ENCODE measurements at regions not wholly inside any gene's neighbourhood (a gene's known extent, or its start where the extent isn't known, plus 50 kb on each side); places are given as distances from the start of the nearest gene placed in this dataset.

DNA sequence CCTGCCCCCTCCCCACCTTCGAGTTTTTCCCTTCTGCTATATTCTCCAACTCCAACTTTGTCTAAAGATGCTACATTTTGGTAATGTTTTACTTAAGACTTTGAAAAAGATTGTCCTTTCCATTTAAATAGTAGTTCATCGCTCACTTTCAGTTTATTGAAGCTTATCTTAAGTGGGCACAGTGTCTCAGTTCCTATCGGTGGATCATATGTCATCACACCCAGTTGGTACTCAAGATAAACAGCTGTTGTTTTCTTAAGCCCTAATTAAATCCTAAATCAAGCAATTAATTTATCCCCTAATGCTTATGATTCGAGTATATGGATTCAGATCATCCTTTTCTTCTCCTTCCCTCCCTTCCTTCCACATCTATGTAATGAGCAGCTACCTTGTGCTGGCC, 210.7 kb downstream of the TLE3 start:
- H3K4me3 ChIP-seq (ENCODE audit: low read depth in 2 of 2, low read length in 2 of 2), result no peak overlapping the region
- no peaks in the 10 kb centered on the region for H3K36me3 ChIP-seq (ENCODE audit: control insufficient read depth, insufficient read depth, low read length)
- in situ Hi-C loops (cut with HindIII; ENCODE audit: low pct_unique_long_range_greater_than_20kb, low sequenced_read_pairs) (no loop called here), intact Hi-C loops (cut with micrococcal nuclease; ENCODE audit: unreplicated experiment) (no loop called here)
- POLR2A ChIA-PET, result no interaction called here
- CTCF ChIA-PET, result no interaction called here
- H3K27me3 ChIP-seq (ENCODE audit: control insufficient read depth, insufficient read depth, low read length), result peaks cover 2% of the 10 kb centered on the region; the same call in 1 of the 2 replicates
- no peak for TF ChIP-seq POLR2AphosphoS5 (IDR thresholded peaks at IDR 0.05; ENCODE audit: low read depth, low read length)
- TF ChIP-seq SIN3A (IDR thresholded peaks at IDR 0.05; ENCODE audit: borderline replicate concordance, insufficient read depth, low read depth, low read length), result no peak
- TF ChIP-seq TCF7L2 (IDR thresholded peaks at IDR 0.05; ENCODE audit: low read depth, low read length), result no peak
- DNase-seq (ENCODE audit: low read depth, low spot score) (no peak), ATAC-seq (no peak)
- BruUV-seq (replicated peaks), result no TSS peak
- no peak overlapping the region for H3K27ac ChIP-seq (ENCODE audit: low read length)
- no peaks in the 10 kb centered on the region for H3K4me1 ChIP-seq (ENCODE audit: control insufficient read depth, insufficient read depth, low read length)
- no peaks in the 10 kb centered on the region for H3K9me3 ChIP-seq (ENCODE audit: control insufficient read depth, insufficient read depth, low read depth, low read length)

DNA sequence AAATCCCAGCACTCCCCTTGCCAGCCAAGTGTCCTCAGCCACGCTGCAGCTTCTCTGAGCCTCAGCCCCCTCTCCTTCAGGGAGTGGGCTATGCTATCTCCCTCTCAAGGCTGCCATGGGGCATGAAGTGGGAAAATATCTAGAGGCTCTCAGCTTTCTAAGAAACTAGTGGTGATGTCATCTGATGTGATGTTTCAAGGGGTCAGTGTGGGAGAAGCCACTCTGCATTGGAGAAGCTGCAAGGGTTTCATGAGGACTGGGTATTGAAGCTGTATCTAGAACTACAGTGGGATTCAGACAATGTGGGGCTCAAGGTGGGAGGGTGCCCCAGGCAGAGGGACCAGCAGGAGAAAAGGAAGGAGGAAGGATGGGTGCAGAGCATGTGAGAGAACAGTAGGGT, 210.2 kb downstream of the TLE3 start:
- no peak overlapping the region for H3K27ac ChIP-seq (ENCODE audit: low read length)
- ChIA-PET POLR2A (no interaction called here), CTCF (no interaction called here)
- H3K4me1 ChIP-seq (ENCODE audit: control insufficient read depth, insufficient read depth, low read length), result no peaks in the 10 kb centered on the region
- in situ Hi-C loops (cut with HindIII; ENCODE audit: low pct_unique_long_range_greater_than_20kb, low sequenced_read_pairs), result no loop called here
- TF ChIP-seq SIN3A (IDR thresholded peaks at IDR 0.05; ENCODE audit: borderline replicate concordance, insufficient read depth, low read depth, low read length) (no peak), TCF7L2 (IDR thresholded peaks at IDR 0.05; ENCODE audit: low read depth, low read length) (no peak), REST (IDR thresholded peaks at IDR 0.05; ENCODE audit: insufficient read depth in 1 of 2, low read depth in 2 of 2, low read length in 1 of 2) (no peak), POLR2AphosphoS5 (IDR thresholded peaks at IDR 0.05; ENCODE audit: low read depth, low read length) (no peak)
- TF ChIP-seq, protein P1, sequence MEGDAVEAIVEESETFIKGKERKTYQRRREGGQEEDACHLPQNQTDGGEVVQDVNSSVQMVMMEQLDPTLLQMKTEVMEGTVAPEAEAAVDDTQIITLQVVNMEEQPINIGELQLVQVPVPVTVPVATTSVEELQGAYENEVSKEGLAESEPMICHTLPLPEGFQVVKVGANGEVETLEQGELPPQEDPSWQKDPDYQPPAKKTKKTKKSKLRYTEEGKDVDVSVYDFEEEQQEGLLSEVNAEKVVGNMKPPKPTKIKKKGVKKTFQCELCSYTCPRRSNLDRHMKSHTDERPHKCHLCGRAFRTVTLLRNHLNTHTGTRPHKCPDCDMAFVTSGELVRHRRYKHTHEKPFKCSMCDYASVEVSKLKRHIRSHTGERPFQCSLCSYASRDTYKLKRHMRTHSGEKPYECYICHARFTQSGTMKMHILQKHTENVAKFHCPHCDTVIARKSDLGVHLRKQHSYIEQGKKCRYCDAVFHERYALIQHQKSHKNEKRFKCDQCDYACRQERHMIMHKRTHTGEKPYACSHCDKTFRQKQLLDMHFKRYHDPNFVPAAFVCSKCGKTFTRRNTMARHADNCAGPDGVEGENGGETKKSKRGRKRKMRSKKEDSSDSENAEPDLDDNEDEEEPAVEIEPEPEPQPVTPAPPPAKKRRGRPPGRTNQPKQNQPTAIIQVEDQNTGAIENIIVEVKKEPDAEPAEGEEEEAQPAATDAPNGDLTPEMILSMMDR (IDR thresholded peaks at IDR 0.05), result no peak
- ATAC-seq (no peak), DNase-seq (ENCODE audit: low read depth, low spot score) (no peak)
- H3K27me3 ChIP-seq (ENCODE audit: control insufficient read depth, insufficient read depth, low read length), result peaks cover 2% of the 10 kb centered on the region; the same call in 1 of the 2 replicates
- no peaks in the 10 kb centered on the region for H3K9me3 ChIP-seq (ENCODE audit: control insufficient read depth, insufficient read depth, low read depth, low read length)
- no peak overlapping the region for H3K4me3 ChIP-seq (ENCODE audit: low read depth in 2 of 2, low read length in 2 of 2)
- no peaks in the 10 kb centered on the region for H3K36me3 ChIP-seq (ENCODE audit: control insufficient read depth, insufficient read depth, low read length)
- BruUV-seq (replicated peaks), result no TSS peak
- intact Hi-C loops (cut with micrococcal nuclease; ENCODE audit: unreplicated experiment), result no loop called here

- Histone ChIP-seq H3K4me1 (ENCODE audit: control insufficient read depth, insufficient read depth, low read length) (no peaks in the 10 kb centered on the region), H3K27ac (ENCODE audit: low read length) (no peak overlapping the region), H3K4me3 (ENCODE audit: low read depth in 2 of 2, low read length in 2 of 2) (no peak overlapping the region), H3K36me3 (ENCODE audit: control insufficient read depth, insufficient read depth, low read length) (no peaks in the 10 kb centered on the region), H3K9me3 (ENCODE audit: control insufficient read depth, insufficient read depth, low read depth, low read length) (no peaks in the 10 kb centered on the region), H3K27me3 (ENCODE audit: control insufficient read depth, insufficient read depth, low read length) (peaks cover 2% of the 10 kb centered on the region; the same call in 1 of the 2 replicates)
- no peak for ATAC-seq
- TF ChIP-seq, protein P1 (IDR thresholded peaks at IDR 0.05), result no peak
- no peak for TF ChIP-seq POLR2AphosphoS5 (IDR thresholded peaks at IDR 0.05; ENCODE audit: low read depth, low read length)
- no peak for TF ChIP-seq TCF7L2 (IDR thresholded peaks at IDR 0.05; ENCODE audit: low read depth, low read length)
- TF ChIP-seq SIN3A (IDR thresholded peaks at IDR 0.05; ENCODE audit: borderline replicate concordance, insufficient read depth, low read depth, low read length), result no peak
- no peak for DNase-seq (ENCODE audit: low read depth, low spot score)
- in situ Hi-C loops (cut with HindIII; ENCODE audit: low pct_unique_long_range_greater_than_20kb, low sequenced_read_pairs) (no loop called here), intact Hi-C loops (cut with micrococcal nuclease; ENCODE audit: unreplicated experiment) (no loop called here)
- ChIA-PET POLR2A (no interaction called here), CTCF (no interaction called here)
- BruUV-seq (replicated peaks), result no TSS peak
These were observed 209.3 kb downstream of the TLE3 start for GRCh38 chr15:69888406-69888805.
